Posterior cingulate gyrus (tissue), 11 donors: ENCODE measurements at regions not wholly inside any gene's neighbourhood (a gene's known extent, or its start where the extent isn't known, plus 50 kb on each side); places are given as distances from the start of the nearest gene placed in this dataset.
A peak's percentile ranks its signal among the peaks of the same experiment; 100 is the strongest.

ENCODE experiments used
- DNase-seq, 10 donors: peaks; one replicate each; pipeline versions ENCODE4 v3.0.0 to v3.0.0-alpha.2; 2020 to 2021; ENCODE audit warnings: mixed read lengths in 3 of 10
- intact Hi-C: fragments of 100-400 bp; cut with DNase I; formaldehyde crosslinking; loops from one replicate; pipeline ENCODE4 v1.15.1; 2023

GRCh38 chr11:70630816-70631623 is 232.7 kb downstream of the CTTN start:
- intact Hi-C loops, result no loop called here
- peak in 2 of 10 donors; percentile 84 to 91 for DNase-seq

GRCh38 chr11:70631624-70632047 is 233.3 kb downstream of the CTTN start:
- peak in 1 of 10 donors; percentile 87 for DNase-seq
- intact Hi-C loops, result no loop called here

DNA sequence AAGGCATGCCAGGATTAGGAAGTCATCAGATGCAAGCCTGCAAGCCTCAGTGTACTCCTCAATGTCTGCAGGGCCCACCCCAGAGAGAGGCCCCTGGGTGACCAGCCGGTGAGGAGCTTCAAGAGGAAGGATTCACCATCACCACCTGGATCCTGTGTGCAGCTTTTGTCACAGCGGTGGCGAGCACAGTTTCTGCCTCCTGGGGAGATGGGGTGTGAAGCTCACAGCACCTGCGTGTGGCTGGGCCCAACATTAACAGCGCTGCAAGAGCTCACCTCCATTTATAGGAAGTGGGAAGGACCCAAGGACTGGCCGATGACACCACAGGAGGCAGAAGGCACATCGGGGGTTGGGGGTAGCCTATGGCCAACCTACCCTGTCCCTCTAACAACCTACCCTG is 235.3 kb downstream of the CTTN start:
- DNase-seq, result peak in 1 of 10 donors; percentile 75
- intact Hi-C loops, result no loop called here

DNA sequence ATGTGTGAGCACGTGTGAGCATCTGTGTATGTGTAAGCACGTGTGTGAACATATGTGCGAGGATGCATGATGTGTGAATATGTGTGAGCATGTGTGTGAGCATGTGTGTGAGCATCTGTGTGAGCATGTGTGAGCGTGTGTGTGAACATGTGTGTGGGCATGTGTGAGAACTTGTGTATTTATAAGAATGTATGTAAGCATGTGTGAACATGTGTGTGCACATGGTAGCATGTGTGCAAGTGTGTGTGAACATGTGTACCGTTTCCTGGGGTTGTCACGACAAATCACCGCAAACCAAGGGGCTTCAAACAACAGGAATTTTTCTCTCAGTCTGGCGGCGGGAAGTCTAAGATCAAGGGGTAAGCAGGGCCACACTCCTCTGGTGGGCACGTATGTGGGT is 238.3 kb downstream of the CTTN start:
- DNase-seq, result no peak
- intact Hi-C loops, result no loop called here

GRCh38 chr11:70637186-70637800 is 239.0 kb downstream of the CTTN start:
- intact Hi-C loops, result no loop called here
- DNase-seq, result peak in 1 of 10 donors; percentile 79

GRCh38 chr11:70637949-70638583 is 239.7 kb downstream of the CTTN start:
- DNase-seq, result peak in 7 of 10 donors; percentile 45 to 94 (median 73)
- intact Hi-C loops, result no loop called here

DNA sequence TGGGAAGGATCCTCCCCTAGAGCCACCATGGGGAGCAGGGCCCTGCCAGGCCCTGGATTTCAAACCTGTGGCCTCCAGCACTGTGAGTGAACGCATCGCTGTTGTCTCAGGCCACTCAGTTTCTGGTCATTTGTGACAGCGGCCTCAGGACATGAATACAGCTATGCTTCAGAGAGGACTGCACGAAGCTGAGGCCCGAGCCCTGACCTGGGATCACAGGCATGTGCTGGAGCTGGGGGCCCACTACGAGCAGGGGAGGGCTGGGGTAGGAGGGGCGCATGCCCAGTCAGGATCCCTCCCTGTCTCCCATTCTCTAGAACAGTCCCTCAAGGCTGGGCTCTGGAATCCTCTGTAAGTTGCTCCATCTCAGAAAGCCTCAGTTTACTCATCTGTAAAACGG is 242.1 kb downstream of the CTTN start:
- peak in 2 of 10 donors; percentile 64 to 68 for DNase-seq
- intact Hi-C loops, result no loop called here

- intact Hi-C loops, result no loop called here
- peak in 2 of 10 donors; percentile 78 to 81 for DNase-seq
Measured at GRCh38 chr11:70641369-70641768, 243.0 kb downstream of the CTTN start.

DNA sequence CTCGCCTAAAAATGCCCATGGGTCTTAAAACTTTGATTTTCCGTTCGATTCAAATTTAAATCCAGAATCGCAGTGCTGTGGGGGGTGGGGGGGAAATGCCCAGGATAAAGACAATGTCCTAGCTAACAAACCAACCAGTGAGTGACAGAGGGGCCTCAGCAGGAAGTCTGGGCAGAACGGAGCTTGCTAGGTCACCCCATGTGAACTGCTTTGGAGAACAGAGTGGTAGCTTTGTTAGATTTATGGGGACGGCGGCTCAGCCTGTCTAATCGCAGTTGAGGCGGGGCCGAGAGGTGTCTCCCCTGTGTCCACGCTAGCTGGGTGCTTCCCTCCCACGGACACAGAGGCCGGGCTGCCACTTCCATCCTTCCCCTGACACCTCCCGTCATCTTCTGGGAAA is 243.9 kb downstream of the CTTN start:
- peak in 1 of 10 donors; percentile 59 for DNase-seq
- intact Hi-C loops, result no loop called here

- intact Hi-C loops, result no loop called here
Measured at GRCh38 chr11:70643642-70644041, 245.3 kb downstream of the CTTN start.

GRCh38 chr11:70644343-70645060 is 246.2 kb downstream of the CTTN start:
- DNase-seq, result peak in 2 of 10 donors; percentile 64 to 76
- intact Hi-C loops, result no loop called here

More at GRCh38 chr11:70643642-70644041, 245.3 kb downstream of the CTTN start:
- DNase-seq, result no peak

DNA sequence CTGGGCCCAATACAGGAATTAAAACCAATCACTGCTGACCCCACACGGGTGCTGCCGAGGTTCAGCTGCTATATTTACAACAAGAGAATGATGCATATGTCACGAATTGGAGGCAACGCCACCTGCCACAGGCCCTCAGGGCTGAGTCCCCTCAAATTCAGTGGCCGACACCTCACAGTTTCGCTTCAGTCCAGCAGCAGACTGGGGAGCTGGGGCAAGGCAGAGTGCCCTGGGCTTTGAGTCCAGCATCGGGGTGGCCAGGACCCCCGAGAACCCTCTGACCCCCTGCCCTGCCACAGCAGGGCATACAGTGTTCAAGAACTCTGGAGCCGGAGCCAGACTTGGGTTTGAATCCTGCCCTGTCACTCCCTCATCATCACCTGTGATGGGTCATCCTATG is 247.2 kb downstream of the CTTN start:
- intact Hi-C loops, result no loop called here
- DNase-seq, result peak in 1 of 10 donors; percentile 66

- intact Hi-C loops, result no loop called here
- DNase-seq, result peak in 1 of 10 donors; percentile 59
Measured at GRCh38 chr11:70646272-70647049, 248.1 kb downstream of the CTTN start.

DNA sequence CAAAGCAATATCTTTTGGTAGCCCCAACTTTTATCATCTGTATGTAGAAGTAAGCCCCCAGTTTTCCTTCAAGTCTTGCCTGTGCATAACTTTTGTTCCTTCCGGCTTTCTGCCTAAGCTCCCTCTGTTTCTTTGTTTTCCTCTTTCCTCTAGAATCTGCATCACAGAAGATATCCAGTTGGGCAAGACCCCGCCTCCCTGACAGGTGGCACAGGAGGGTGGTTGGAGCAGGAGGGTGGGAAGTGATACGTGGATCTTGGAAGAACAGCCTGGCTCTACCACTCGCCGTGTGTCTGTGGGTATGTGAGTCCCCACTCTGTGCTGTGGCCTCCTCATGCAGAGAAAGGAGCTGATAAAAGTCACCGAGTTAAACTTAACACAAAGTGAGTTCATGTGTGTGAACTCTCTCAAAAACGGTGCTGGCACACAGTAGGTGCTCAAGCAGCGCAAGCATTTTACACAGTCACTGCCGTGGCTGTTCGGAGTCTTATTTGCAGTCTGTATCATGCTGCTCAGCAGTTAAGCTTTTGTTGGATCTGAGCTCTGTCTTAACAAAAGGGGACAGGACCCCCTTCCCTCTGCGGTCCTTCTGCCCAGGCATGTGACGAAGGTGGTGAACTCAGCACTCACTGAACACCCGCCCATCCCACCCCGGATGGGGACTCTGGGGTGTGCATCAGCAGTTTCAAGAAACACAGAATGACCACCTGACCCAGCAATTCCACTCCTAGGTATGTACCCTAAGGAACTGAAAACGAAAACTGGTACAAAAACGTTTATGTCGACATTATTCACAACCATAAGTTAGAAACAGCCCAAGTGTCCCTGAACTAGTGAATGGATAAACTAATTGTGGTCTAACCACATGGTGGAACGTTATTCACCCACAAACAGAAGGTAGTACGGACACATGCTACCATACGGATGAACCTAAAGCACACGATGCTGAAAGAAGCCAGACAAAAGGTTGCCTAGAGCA is 249.1 kb downstream of the CTTN start:
- intact Hi-C loops, result no loop called here

GRCh38 chr11:70650075-70650909 is 252.0 kb downstream of the CTTN start:
- DNase-seq, result peak in 3 of 10 donors; percentile 41 to 90 (median 51)
- intact Hi-C loops, result no loop called here

More for the DNA sequence above, 249.1 kb downstream of the CTTN start:
- peak in 1 of 10 donors; percentile 56 for DNase-seq

DNA sequence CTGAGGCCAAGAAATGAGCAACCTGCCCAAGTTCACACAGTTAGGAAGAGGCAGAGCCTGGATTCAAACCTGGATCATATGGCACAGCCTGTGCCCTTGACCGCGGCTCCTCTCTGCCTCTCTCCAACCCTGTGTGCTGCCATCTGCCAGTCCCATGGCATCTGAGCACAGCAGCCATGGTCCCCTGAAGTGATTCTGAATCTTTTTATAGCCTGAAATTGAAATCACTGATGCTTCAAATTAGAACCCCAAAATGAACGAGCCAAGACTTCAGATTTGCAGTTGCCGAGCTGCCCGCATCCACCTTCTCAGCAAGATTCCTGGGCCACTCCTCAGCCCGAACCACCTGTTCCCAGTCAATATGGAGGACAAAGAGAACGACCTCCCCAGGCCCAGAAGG is 252.7 kb downstream of the CTTN start:
- DNase-seq, result peak in 2 of 10 donors; percentile 69 to 76
- intact Hi-C loops, result no loop called here

- intact Hi-C loops, result no loop called here
- DNase-seq, result no peak
Measured at GRCh38 chr11:70654016-70654415, 255.7 kb downstream of the CTTN start.

DNA sequence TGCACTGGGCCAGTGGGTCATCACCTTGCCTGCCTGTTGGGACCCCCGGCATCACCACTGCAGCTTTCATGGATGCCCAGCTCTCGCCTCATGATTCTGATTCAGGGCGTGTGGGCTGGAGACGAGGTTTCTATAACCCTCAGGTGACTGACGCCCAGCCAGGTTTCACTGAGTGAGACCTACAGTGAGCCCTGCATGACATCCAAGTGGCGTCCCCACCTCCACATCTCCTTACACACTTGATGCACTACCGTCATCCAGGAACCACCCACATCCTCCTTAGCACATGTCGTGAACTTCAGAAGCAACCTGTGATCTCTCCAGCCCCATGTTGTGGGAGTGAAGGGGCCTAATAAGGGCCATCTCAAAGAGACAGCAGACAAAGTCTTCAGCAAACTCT is 257.5 kb downstream of the CTTN start:
- DNase-seq, result no peak
- intact Hi-C loops, result no loop called here
